ENCODE measurements at regions not wholly inside any gene's neighbourhood (a gene's known extent, or its start where the extent isn't known, plus 50 kb on each side); places are given as distances from the start of the nearest gene placed in this dataset.
"Not testable (repeated sequence)": the region's sequence is repeated elsewhere in the genome, so short reads cannot be mapped to it uniquely, and the experiment has no call there.

GRCh38 chr6:78231002-78231401 is 578.2 kb downstream of the MEI4 start:
- DNase-seq (ENCODE audit: low read depth), result no peak
- H3K36me3 ChIP-seq (ENCODE audit: control insufficient read depth, insufficient read depth, low read length), result no peaks in the 10 kb centered on the region
- H3K27me3 ChIP-seq (ENCODE audit: control insufficient read depth, insufficient read depth, low read length), result no peaks in the 10 kb centered on the region
- no peak overlapping the region for H3K4me3 ChIP-seq (ENCODE audit: low read depth, low read length)
- TF ChIP-seq, protein P1, sequence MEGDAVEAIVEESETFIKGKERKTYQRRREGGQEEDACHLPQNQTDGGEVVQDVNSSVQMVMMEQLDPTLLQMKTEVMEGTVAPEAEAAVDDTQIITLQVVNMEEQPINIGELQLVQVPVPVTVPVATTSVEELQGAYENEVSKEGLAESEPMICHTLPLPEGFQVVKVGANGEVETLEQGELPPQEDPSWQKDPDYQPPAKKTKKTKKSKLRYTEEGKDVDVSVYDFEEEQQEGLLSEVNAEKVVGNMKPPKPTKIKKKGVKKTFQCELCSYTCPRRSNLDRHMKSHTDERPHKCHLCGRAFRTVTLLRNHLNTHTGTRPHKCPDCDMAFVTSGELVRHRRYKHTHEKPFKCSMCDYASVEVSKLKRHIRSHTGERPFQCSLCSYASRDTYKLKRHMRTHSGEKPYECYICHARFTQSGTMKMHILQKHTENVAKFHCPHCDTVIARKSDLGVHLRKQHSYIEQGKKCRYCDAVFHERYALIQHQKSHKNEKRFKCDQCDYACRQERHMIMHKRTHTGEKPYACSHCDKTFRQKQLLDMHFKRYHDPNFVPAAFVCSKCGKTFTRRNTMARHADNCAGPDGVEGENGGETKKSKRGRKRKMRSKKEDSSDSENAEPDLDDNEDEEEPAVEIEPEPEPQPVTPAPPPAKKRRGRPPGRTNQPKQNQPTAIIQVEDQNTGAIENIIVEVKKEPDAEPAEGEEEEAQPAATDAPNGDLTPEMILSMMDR (IDR thresholded peaks at IDR 0.05; ENCODE audit: insufficient read depth, low read length, poor library complexity, severe bottlenecking), result no peak

DNA sequence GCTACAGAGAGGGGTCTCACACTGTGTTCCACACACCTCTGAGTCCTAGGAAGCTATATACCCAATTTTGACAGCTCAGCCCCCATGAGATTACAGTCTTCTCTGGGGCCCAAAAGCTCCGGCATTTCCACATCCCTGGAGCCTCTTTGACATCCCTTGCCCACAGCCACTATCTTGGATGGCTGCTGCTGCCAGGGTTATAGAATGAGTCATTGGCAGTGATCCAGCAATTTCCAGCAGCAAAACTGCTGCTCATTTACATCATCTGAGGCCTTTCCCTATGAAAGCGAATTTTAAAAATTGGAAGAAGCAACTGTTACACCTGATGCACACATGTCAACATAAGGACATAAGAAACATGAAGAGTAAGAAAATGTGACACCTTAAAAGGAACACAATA is 590.7 kb downstream of the MEI4 start:
- H3K4me3 ChIP-seq (ENCODE audit: low read depth, low read length), result no peak overlapping the region
- no peaks in the 10 kb centered on the region for H3K36me3 ChIP-seq (ENCODE audit: control insufficient read depth, insufficient read depth, low read length)
- DNase-seq (ENCODE audit: low read depth), result no peak
- no peaks in the 10 kb centered on the region for H3K27me3 ChIP-seq (ENCODE audit: control insufficient read depth, insufficient read depth, low read length)
- TF ChIP-seq, protein P1 (IDR thresholded peaks at IDR 0.05; ENCODE audit: insufficient read depth, low read length, poor library complexity, severe bottlenecking), result no peak

DNA sequence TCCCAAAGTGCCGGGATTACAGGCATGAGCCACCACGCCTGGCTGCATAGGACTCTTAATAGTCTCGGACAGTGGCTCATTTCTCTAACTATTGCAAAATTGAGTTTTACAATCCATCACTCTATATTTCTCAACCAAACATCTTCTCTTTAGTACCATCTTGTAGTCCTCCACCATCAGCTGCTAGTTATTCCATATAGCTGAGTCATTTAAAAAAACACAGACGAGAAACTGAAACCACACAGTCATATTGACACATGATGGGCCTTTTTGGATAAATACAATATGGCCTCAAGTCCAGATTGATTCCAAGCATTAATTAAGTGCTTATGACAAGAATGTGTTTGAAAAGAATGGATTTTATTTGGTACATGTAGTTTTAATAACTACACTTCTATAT is 599.1 kb downstream of the MEI4 start:
- no peak for DNase-seq (ENCODE audit: low read depth)
- no peak overlapping the region for H3K4me3 ChIP-seq (ENCODE audit: low read depth, low read length)
- no peaks in the 10 kb centered on the region for H3K36me3 ChIP-seq (ENCODE audit: control insufficient read depth, insufficient read depth, low read length)
- TF ChIP-seq, protein P1 (IDR thresholded peaks at IDR 0.05; ENCODE audit: insufficient read depth, low read length, poor library complexity, severe bottlenecking), result no peak
- H3K27me3 ChIP-seq (ENCODE audit: control insufficient read depth, insufficient read depth, low read length), result no peaks in the 10 kb centered on the region

- DNase-seq (ENCODE audit: low read depth), result no peak
- Histone ChIP-seq H3K27me3 (ENCODE audit: control insufficient read depth, insufficient read depth, low read length) (no peaks in the 10 kb centered on the region), H3K4me3 (ENCODE audit: low read depth, low read length) (no peak overlapping the region), H3K36me3 (ENCODE audit: control insufficient read depth, insufficient read depth, low read length) (no peaks in the 10 kb centered on the region)
- TF ChIP-seq, protein P1 (IDR thresholded peaks at IDR 0.05; ENCODE audit: insufficient read depth, low read length, poor library complexity, severe bottlenecking), result no peak
Measured at GRCh38 chr6:78253618-78254017, 600.8 kb downstream of the MEI4 start.

DNA sequence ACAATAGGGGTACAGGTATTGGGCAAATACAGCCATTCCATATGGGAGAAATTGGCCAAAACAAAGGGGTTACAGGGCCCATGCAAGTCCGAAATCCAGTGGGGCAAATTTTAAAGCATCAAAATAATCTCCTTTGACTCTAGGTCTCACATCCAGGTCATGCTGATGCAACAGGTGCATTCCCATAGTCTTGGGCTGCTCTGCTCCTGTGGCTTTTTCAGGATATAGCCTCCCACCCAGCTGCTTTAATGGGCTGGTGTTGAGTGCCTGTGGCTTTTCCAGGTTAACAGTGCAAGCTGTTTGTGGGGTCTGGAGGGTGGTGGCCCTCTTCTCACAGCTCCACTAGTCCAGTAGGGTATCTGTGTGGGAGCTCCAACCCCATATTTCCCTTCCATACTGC is 607.1 kb downstream of the MEI4 start:
- Histone ChIP-seq H3K27me3 (ENCODE audit: control insufficient read depth, insufficient read depth, low read length) (no peaks in the 10 kb centered on the region), H3K4me3 (ENCODE audit: low read depth, low read length) (no peak overlapping the region), H3K36me3 (ENCODE audit: control insufficient read depth, insufficient read depth, low read length) (no peaks in the 10 kb centered on the region)
- TF ChIP-seq, protein P1 (IDR thresholded peaks at IDR 0.05; ENCODE audit: insufficient read depth, low read length, poor library complexity, severe bottlenecking), result no peak
- DNase-seq (ENCODE audit: low read depth), result no peak

- not testable (repeated sequence) for H3K36me3 ChIP-seq (ENCODE audit: control insufficient read depth, insufficient read depth, low read length); DNase-seq (ENCODE audit: low read depth); H3K27me3 ChIP-seq (ENCODE audit: control insufficient read depth, insufficient read depth, low read length); H3K4me3 ChIP-seq (ENCODE audit: low read depth, low read length)
Measured at GRCh38 chr6:78260427-78260826, 606.9 kb upstream of the IRAK1BP1 start.
